Common myeloid progenitor, CD34-positive (primary cell): ENCODE measurements at regions not wholly inside any gene's neighbourhood (a gene's known extent, or its start where the extent isn't known, plus 50 kb on each side); places are given as distances from the start of the nearest gene placed in this dataset.

Experiments
- CTCF ChIA-PET: fragments of 350-600 bp; sonication (Branson Sonifier 250); formaldehyde crosslinking; loops from one replicate; lab custom pipeline; 2021; ENCODE audit warnings: antibody characterized with exemption; lab: Charles Lee
- POLR2A ChIA-PET: fragments of 350-600 bp; sonication (Branson Sonifier 250); formaldehyde crosslinking; loops from one replicate; lab custom pipeline; 2021; ENCODE audit warnings: antibody characterized with exemption; lab: Charles Lee
- DNase-seq, 3 donors: peaks; one replicate each; pipeline versions ENCODE4 v3.0.0 to v3.0.0-alpha.2; 2013
- H3K27ac ChIP-seq, 2 experiments: 1 replicate in 1 of 2; 2 replicates in 1 of 2; pipeline ENCODE4 v1.7.0; 2013; ENCODE audit warnings: inconsistent platforms in 2 of 2, low read length in 2 of 2, mild to moderate bottlenecking in 2 of 2, low read depth in 1 of 2, moderate library complexity in 1 of 2; ENCODE audit not compliant: severe bottlenecking in 2 of 2, insufficient read depth in 1 of 2, poor library complexity in 1 of 2
- H3K27me3 ChIP-seq, 5 experiments: replicated peaks in 2 of 5; 1 replicate in 3 of 5; 2 replicates in 2 of 5; pipeline versions ENCODE4 v1.6.1 to v1.7.0; 2013; ENCODE audit warnings: low read length in 4 of 5, mild to moderate bottlenecking in 2 of 5, moderate library complexity in 2 of 5, inconsistent platforms in 1 of 5; ENCODE audit not compliant: insufficient read depth in 5 of 5, control insufficient read depth in 4 of 5
- H3K36me3 ChIP-seq, 4 experiments: 1 replicate in 2 of 4; 2 replicates in 2 of 4; pipeline versions ENCODE4 v1.6.1 to v1.7.0; 2013; ENCODE audit warnings: low read length in 3 of 4, control low read depth in 1 of 4, mild to moderate bottlenecking in 1 of 4; ENCODE audit not compliant: control insufficient read depth in 4 of 4, insufficient read depth in 4 of 4
- H3K4me1 ChIP-seq, 4 experiments: 1 replicate in 3 of 4; 2 replicates in 1 of 4; pipeline versions ENCODE4 v1.6.1 to v1.7.1; 2013; ENCODE audit warnings: low read length in 3 of 4, mild to moderate bottlenecking in 3 of 4, control low read depth in 1 of 4, inconsistent platforms in 1 of 4, moderate library complexity in 1 of 4; ENCODE audit not compliant: control insufficient read depth in 4 of 4, insufficient read depth in 4 of 4; ENCODE audit errors: control extremely low read depth in 1 of 4
- H3K4me3 ChIP-seq, 7 experiments: 1 replicate in 4 of 7; 2 replicates in 3 of 7; pipeline versions ENCODE4 v1.5.1 to v1.7.0; 2013; ENCODE audit warnings: mild to moderate bottlenecking in 7 of 7, low read length in 6 of 7, moderate library complexity in 6 of 7, inconsistent platforms in 2 of 7, low read depth in 2 of 7, control low read depth in 1 of 7; ENCODE audit not compliant: insufficient read depth in 4 of 7, control insufficient read depth in 1 of 7; ENCODE audit errors: extremely low read depth in 1 of 7
- H3K9me3 ChIP-seq, 5 experiments: 1 replicate in 4 of 5; 2 replicates in 1 of 5; pipeline versions ENCODE4 v1.6.1 to v1.7.1; 2013; ENCODE audit warnings: low read length in 4 of 5, mild to moderate bottlenecking in 2 of 5, inconsistent platforms in 1 of 5, low read depth in 1 of 5, moderate library complexity in 1 of 5; ENCODE audit not compliant: control insufficient read depth in 4 of 5, insufficient read depth in 2 of 5; ENCODE audit errors: control extremely low read depth in 1 of 5
- WGBS: methylation state at CpG from one replicate; pipeline ENCODE4 v1.1.5; 2013; ENCODE audit not compliant: insufficient coverage; 5-methylcytosine and 5-hydroxymethylcytosine counted together

DNA sequence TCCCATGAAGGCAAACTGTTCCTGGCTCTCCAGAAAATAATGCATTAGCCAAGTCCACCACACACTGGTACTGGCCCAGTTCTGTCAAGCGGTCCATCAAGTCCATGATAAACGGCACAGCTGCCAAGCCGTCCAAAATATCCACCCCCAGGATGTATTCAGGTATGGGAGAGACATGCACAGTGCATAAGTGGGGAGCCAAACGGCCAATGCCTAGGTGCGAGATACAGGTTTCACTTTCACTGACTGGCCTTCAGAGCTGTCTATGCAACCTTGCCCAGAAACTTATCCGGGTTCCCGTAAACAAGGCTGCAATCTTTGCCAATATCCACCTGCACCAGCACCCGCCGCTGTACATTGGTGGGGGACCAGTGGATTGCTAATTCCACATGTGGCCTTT, 795.8 kb downstream of the EFNA5 start:
- DNase-seq = no peak
- ChIA-PET POLR2A (no interaction called here), CTCF (interaction anchor here (0.6 to 1.2 kb wide), 5 partner anchors 13 to 751 kb away, joined by 3 read pairs; no protein-coding TSS in a partner anchor)
- H3K9me3 ChIP-seq = peaks cover 0 to 8% (median 3%) of the 10 kb centered on the region in 5 experiments
- no peaks in the 10 kb centered on the region for H3K27me3 ChIP-seq
- H3K27ac ChIP-seq = no peak overlapping the region
- H3K4me3 ChIP-seq = no peak overlapping the region
- H3K4me1 ChIP-seq = peaks cover 0 to 10% (median 3%) of the 10 kb centered on the region in 4 experiments
- H3K36me3 ChIP-seq = no peaks in the 10 kb centered on the region
- 89% methylated on average over 8 of the region's 9 CpGs for WGBS

- CTCF ChIA-PET = interaction anchor here (0.6 to 1.2 kb wide), 3 partner anchors 14 to 751 kb away, joined by 3 read pairs; no protein-coding TSS in a partner anchor
- no peak overlapping the region for H3K4me3 ChIP-seq
- 97% methylated on average over 7 of the region's 7 CpGs for WGBS
- H3K4me1 ChIP-seq = peaks cover 0 to 10% (median 3%) of the 10 kb centered on the region in 4 experiments
- peaks cover 0 to 8% (median 3%) of the 10 kb centered on the region in 5 experiments for H3K9me3 ChIP-seq
- H3K27me3 ChIP-seq = no peaks in the 10 kb centered on the region
- no peak for DNase-seq
- POLR2A ChIA-PET = no interaction called here
- no peak overlapping the region for H3K27ac ChIP-seq
- no peaks in the 10 kb centered on the region for H3K36me3 ChIP-seq
These were observed 796.2 kb downstream of the EFNA5 start for GRCh38 chr5:106874531-106874930.

GRCh38 chr5:106873568-106873967, 797.2 kb downstream of the EFNA5 start:
- peaks cover 0 to 8% (median 3%) of the 10 kb centered on the region in 5 experiments for H3K9me3 ChIP-seq
- peak in 2 of 3 donors; percentile 41 to 57 for DNase-seq
- H3K27me3 ChIP-seq = no peaks in the 10 kb centered on the region
- H3K4me3 ChIP-seq = no peak overlapping the region
- H3K27ac ChIP-seq = no peak overlapping the region
- peaks cover 0 to 10% (median 3%) of the 10 kb centered on the region in 4 experiments for H3K4me1 ChIP-seq
- CTCF ChIA-PET = no interaction called here
- no peaks in the 10 kb centered on the region for H3K36me3 ChIP-seq
- POLR2A ChIA-PET = no interaction called here
- 88% methylated on average over 12 of the region's 12 CpGs for WGBS

DNA sequence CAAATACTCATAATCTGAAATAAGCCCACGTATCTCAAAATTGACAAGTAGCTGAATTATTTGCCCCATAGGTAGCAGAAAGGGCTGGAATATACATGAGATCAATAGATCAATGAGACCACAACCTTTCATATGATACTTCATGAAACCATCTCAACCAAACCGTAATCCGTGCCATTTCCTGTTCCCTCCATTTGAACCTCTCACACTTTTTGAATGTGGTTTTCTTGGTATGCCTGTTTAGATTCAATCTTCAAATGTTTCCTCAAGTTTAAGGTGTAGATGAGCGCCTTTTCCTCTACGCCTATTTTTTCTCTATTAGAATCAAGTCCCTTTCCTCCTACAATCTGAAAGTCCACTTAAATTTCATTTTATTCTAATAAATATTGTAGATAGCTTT, 805.5 kb downstream of the EFNA5 start:
- ChIA-PET POLR2A (no interaction called here), CTCF (no interaction called here)
- H3K36me3 ChIP-seq = no peaks in the 10 kb centered on the region
- peaks cover 0 to 27% (median 17%) of the 10 kb centered on the region in 4 experiments for H3K4me1 ChIP-seq
- no peak overlapping the region for H3K4me3 ChIP-seq
- no peaks in the 10 kb centered on the region for H3K9me3 ChIP-seq
- H3K27ac ChIP-seq = no peak overlapping the region
- no peaks in the 10 kb centered on the region for H3K27me3 ChIP-seq
- DNase-seq = no peak
- WGBS = no CpG with 5 or more reads among the region's 5 CpGs

DNA sequence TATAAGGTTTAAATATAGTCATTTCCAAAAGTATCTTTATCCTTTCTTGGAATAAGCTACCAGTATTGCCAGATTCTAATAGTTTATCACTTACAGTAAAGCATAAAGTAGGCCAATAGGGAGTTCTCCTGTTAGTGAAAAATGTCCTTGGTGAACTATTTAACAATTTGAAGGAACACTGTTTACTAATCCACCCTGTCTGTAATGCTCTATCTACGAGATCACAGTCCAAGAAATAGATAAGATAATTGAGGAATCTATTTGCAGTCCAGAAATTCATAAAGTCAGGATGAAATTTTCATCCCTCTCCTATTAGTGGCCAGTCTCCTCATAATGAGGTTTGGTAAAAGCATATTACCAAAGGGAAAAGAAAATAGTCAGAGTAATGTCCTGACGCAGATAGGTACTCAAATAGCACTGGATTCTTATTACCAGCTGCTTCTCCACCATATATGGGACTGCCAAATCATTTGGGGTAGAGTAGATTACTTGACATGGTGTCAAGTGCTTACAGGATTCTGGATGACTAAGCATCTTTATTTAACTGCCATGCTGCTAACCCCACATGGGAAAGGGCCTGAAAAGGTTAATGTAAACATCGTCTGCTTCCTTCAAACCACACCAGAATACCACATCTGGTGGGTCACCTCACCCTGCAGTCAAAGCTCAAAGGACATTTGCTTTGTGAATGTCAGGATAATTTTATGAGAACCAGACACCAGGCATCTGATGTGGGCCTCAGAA, 808.1 kb downstream of the EFNA5 start:
- H3K4me3 ChIP-seq = no peak overlapping the region
- DNase-seq = peak in 2 of 3 donors; percentile 84 to 91
- no peaks in the 10 kb centered on the region for H3K36me3 ChIP-seq
- POLR2A ChIA-PET = no interaction called here
- H3K27me3 ChIP-seq = no peaks in the 10 kb centered on the region
- WGBS = 20% methylated on average over 1 of the region's 3 CpGs
- H3K4me1 ChIP-seq = peaks cover 0 to 28% (median 17%) of the 10 kb centered on the region in 4 experiments
- CTCF ChIA-PET = no interaction called here
- H3K9me3 ChIP-seq = no peaks in the 10 kb centered on the region
- H3K27ac ChIP-seq = peak overlapping the region in 1 of 2 experiments; percentile 39

- Histone ChIP-seq H3K9me3 (no peaks in the 10 kb centered on the region), H3K27me3 (no peaks in the 10 kb centered on the region), H3K36me3 (no peaks in the 10 kb centered on the region), H3K4me3 (no peak overlapping the region), H3K4me1 (peaks cover 0 to 28% (median 17%) of the 10 kb centered on the region in 4 experiments), H3K27ac (no peak overlapping the region)
- POLR2A ChIA-PET = no interaction called here
- WGBS = no CpG with 5 or more reads among the region's 3 CpGs
- no peak for DNase-seq
- CTCF ChIA-PET = no interaction called here
These were observed 810.2 kb downstream of the EFNA5 start for GRCh38 chr5:106860398-106861044.

DNA sequence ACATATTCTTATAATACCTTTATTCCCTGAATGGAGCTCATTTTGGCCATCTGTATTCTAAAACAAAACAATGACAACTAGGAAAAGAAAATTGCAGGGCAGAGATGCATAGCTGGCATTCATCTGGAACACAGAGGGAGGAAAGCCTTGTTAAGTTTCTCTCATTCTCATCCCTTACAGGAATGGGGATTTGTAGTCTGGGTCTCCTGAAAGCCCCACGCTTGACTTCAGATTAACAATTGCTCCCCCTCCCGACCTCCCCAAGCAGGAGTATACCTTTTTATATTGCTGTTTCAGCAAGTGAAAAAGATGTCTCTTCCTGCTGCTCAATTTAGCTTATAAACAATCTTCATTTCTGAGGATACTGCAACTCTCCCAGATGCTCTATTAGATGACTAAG, 812.1 kb downstream of the EFNA5 start:
- Histone ChIP-seq H3K36me3 (no peaks in the 10 kb centered on the region), H3K9me3 (no peaks in the 10 kb centered on the region), H3K27ac (no peak overlapping the region), H3K27me3 (no peaks in the 10 kb centered on the region), H3K4me3 (no peak overlapping the region), H3K4me1 (peaks cover 0 to 28% (median 17%) of the 10 kb centered on the region in 4 experiments)
- DNase-seq = no peak
- CTCF ChIA-PET = no interaction called here
- WGBS = 92% methylated on average over 2 of the region's 2 CpGs
- POLR2A ChIA-PET = no interaction called here
